H1 (cell line): ENCODE measurements at regions not wholly inside any gene's neighbourhood (a gene's known extent, or its start where the extent isn't known, plus 50 kb on each side); places are given as distances from the start of the nearest gene placed in this dataset.

Source experiments
- POLR2A ChIP-seq, 2 experiments: IDR thresholded peaks; 1 replicate in 1 of 2; 2 replicates in 1 of 2; pipeline ENCODE4 v1.6.1; 2011; ENCODE audit warnings: low read depth in 2 of 2, low read length in 2 of 2, mild to moderate bottlenecking in 2 of 2; ENCODE audit errors: control extremely low read depth in 1 of 2
- RXRA ChIP-seq: IDR thresholded peaks from 2 replicates; pipeline ENCODE4 v1.6.1; 2011; ENCODE audit warnings: low read depth, mild to moderate bottlenecking, low read length, moderate library complexity; ENCODE audit not compliant: insufficient read depth
- SIN3A ChIP-seq, 2 experiments: IDR thresholded peaks in 1 of 2; conservative IDR thresholded peaks in 1 of 2; 2 replicates each; pipeline ENCODE4 v1.6.1; 2011 to 2012; ENCODE audit warnings: low read length in 2 of 2, improper control_type of control experiment in 1 of 2, low read depth in 1 of 2, mild to moderate bottlenecking in 1 of 2
- ZNF274 ChIP-seq: IDR thresholded peaks from 2 replicates; pipeline ENCODE4 v1.7.0; 2012; ENCODE audit warnings: low read length, borderline replicate concordance; ENCODE audit errors: extremely low read depth

DNA sequence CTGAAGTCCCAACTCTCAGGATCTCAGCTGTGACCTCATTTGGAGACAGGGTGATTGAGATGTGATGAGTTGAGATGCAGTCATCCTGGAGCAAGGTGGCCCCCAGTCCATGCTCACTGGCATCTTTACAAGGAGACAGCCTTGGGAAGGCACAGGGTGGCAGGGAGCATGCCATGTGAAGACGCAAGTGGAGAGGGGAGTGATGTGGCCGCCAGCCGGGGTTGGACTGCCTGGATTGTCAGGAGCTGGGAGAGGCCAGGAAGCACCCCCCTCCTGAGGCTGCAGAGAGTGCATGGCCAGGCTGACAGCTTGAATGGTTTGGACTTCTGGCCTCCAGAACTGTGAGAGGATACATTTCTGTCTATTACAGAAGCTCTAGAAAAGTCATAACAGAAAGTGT is 194.4 kb downstream of the UQCRFS1 start (continued):
- no peak for TF ChIP-seq SIN3A (conservative IDR thresholded peaks at IDR 0.05 in 1 of 2, IDR thresholded peaks at IDR 0.05 in 1 of 2; ENCODE audit: low read depth in 1 of 2, low read length in 2 of 2)
- TF ChIP-seq ZNF274, result no peak
- no peak for TF ChIP-seq POLR2A (IDR thresholded peaks at IDR 0.05; ENCODE audit: control extremely low read depth in 1 of 2, low read depth in 2 of 2, low read length in 2 of 2)
- TF ChIP-seq RXRA, result no peak
